ENCODE measurements at regions not wholly inside any gene's neighbourhood (a gene's known extent, or its start where the extent isn't known, plus 50 kb on each side); places are given as distances from the start of the nearest gene placed in this dataset.
"Not testable (repeated sequence)": the region's sequence is repeated elsewhere in the genome, so short reads cannot be mapped to it uniquely, and the experiment has no call there.

DNA sequence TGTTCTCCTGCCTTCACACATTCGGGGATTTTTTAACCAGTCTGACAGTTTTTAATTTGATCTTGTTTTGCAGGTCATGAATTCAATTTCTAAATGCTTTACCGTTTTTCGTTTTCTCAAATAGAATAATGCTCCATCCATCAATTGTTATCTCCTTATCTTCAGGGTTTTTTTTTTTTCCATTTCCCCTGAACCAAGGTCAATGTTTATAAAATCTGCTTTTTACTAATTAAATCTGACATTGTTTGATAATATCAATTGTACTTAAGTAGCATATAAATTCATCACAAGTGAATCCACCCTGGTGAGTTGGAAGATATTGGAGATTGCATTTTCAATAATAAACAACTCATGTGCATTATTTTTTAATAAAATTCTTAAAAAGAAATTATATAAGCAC is 2004.6 kb upstream of the WWC1 start:
- H3K27me3 ChIP-seq: no peaks in the 10 kb centered on the region
- TF ChIP-seq, protein P1, sequence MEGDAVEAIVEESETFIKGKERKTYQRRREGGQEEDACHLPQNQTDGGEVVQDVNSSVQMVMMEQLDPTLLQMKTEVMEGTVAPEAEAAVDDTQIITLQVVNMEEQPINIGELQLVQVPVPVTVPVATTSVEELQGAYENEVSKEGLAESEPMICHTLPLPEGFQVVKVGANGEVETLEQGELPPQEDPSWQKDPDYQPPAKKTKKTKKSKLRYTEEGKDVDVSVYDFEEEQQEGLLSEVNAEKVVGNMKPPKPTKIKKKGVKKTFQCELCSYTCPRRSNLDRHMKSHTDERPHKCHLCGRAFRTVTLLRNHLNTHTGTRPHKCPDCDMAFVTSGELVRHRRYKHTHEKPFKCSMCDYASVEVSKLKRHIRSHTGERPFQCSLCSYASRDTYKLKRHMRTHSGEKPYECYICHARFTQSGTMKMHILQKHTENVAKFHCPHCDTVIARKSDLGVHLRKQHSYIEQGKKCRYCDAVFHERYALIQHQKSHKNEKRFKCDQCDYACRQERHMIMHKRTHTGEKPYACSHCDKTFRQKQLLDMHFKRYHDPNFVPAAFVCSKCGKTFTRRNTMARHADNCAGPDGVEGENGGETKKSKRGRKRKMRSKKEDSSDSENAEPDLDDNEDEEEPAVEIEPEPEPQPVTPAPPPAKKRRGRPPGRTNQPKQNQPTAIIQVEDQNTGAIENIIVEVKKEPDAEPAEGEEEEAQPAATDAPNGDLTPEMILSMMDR (IDR thresholded peaks at IDR 0.05): no peak
- TF ChIP-seq POLR2A (IDR thresholded peaks at IDR 0.05): no peak
- intact Hi-C loops (cut with DNase I): no loop called here
- H3K27ac ChIP-seq: no peak overlapping the region
- DNase-seq: no peak
- no peak overlapping the region for H3K4me3 ChIP-seq
- H3K36me3 ChIP-seq (replicated peaks in 1 of 2): no peaks in the 10 kb centered on the region
- H3K9me3 ChIP-seq (replicated peaks in 1 of 3): peaks cover 0 to 4% (median 0%) of the 10 kb centered on the region in 3 donors
- no peaks in the 10 kb centered on the region for H3K4me1 ChIP-seq (replicated peaks in 1 of 2)
- whole genome bisulfite sequencing, 4 donors: 29 to 43% (median 37%) methylated on average over 3 of the region's 3 CpGs

DNA sequence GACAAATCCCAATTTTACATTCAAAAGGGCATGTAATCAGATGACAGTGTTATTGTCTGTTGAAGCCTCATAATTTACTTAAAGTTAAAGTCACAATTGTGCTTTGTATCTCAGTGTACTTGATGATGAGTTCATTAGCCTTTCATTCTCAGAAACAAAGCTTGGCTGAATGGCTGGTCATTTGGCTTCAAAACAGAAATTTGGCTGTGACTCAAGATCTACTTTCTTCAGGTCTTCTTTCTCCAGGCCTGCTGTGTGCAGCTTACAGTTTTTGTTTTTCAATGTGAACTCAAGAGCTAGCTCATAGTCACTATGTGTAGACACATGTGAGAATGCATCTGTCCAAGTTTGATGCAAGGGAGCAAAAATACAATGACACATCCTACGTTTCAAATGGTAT is 2003.6 kb upstream of the WWC1 start:
- intact Hi-C loops (cut with DNase I): no loop called here
- peaks cover 0 to 4% (median 0%) of the 10 kb centered on the region in 3 donors for H3K9me3 ChIP-seq (replicated peaks in 1 of 3)
- H3K4me3 ChIP-seq: no peak overlapping the region
- H3K36me3 ChIP-seq (replicated peaks in 1 of 2): no peaks in the 10 kb centered on the region
- no peak overlapping the region for H3K27ac ChIP-seq
- H3K4me1 ChIP-seq (replicated peaks in 1 of 2): no peaks in the 10 kb centered on the region
- 55 to 68% (median 62%) methylated on average over 1 of the region's 1 CpG for WGBS, 4 donors
- TF ChIP-seq, protein P1 (IDR thresholded peaks at IDR 0.05): no peak
- TF ChIP-seq POLR2A (IDR thresholded peaks at IDR 0.05): no peak
- DNase-seq: no peak
- no peaks in the 10 kb centered on the region for H3K27me3 ChIP-seq

DNA sequence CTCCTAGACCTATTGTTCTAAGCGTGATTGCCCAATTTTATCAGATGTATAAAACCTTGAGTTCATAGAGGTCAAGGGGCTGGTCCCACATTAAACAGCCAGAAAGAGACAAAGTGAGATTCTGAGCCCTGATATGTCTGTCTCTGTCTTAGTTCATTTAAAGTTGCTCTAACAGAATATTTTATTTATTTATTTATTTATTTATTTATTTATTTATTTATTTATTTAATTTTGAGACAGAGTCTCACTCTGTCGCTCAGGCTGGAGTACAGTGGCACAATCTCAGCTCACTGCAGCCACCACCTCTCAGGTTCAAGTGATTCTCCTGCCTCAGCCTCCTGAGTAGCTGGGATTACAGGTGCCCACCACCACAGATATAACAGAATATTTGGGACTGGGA is 1999.6 kb upstream of the WWC1 start:
- 55 to 79% (median 68%) methylated on average over 2 of the region's 2 CpGs for whole genome bisulfite sequencing, 4 donors
- H3K27ac ChIP-seq; H3K27me3 ChIP-seq; H3K9me3 ChIP-seq (replicated peaks in 1 of 3); DNase-seq; intact Hi-C loops (cut with DNase I); H3K4me1 ChIP-seq (replicated peaks in 1 of 2); H3K36me3 ChIP-seq (replicated peaks in 1 of 2); H3K4me3 ChIP-seq: not testable (repeated sequence)

DNA sequence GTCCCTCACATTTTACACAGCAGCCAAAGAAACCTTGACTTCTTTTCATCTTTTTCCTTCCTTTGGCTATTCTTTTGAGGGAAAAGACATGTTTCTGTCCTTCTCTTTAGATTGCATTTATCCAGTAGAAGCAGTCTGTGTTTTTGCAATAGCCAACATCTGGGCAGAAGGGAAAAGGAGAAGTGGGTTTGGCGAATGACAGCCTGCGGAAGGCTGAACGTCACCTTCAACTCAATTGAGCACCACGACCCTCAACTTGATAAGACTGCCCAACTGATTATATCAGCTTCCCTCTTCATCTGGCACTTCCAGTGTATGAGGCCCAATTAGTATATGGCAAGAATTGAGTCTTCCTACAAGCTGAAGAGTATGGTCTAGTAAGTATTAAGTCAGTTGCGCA is 1997.6 kb upstream of the WWC1 start:
- no peak overlapping the region for H3K4me3 ChIP-seq
- H3K9me3 ChIP-seq (replicated peaks in 1 of 3): peaks cover 0 to 4% (median 0%) of the 10 kb centered on the region in 3 donors
- TF ChIP-seq POLR2A (IDR thresholded peaks at IDR 0.05): no peak
- TF ChIP-seq, protein P1 (IDR thresholded peaks at IDR 0.05): no peak
- H3K4me1 ChIP-seq (replicated peaks in 1 of 2): no peaks in the 10 kb centered on the region
- no peaks in the 10 kb centered on the region for H3K27me3 ChIP-seq
- intact Hi-C loops (cut with DNase I): no loop called here
- H3K36me3 ChIP-seq (replicated peaks in 1 of 2): no peaks in the 10 kb centered on the region
- DNase-seq: no peak
- 53 to 61% (median 56%) methylated on average over 5 of the region's 5 CpGs for WGBS, 4 donors
- no peak overlapping the region for H3K27ac ChIP-seq

DNA sequence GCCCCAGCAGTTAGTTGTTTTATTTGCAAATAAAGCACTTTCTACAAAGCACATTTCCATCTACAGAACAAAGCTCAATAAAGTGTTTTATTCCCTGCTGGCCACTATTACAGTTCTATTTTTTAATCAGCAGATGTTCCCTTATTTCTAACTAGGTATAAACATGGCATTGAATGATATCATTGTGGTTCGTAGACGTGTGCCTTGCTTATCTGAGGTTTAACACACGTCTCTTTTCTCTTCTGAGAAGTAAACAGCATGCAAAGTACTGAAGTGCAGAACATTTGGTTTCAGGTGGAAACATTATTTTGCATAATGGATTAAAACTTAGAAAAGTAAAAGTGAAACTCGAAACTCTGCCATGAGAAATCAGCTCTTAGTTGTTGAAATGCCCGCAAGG is 1989.3 kb upstream of the WWC1 start:
- no peaks in the 10 kb centered on the region for H3K27me3 ChIP-seq
- no peak for TF ChIP-seq POLR2A (IDR thresholded peaks at IDR 0.05)
- TF ChIP-seq, protein P1 (IDR thresholded peaks at IDR 0.05): no peak
- no peaks in the 10 kb centered on the region for H3K36me3 ChIP-seq (replicated peaks in 1 of 2)
- intact Hi-C loops (cut with DNase I): no loop called here
- no peak for DNase-seq
- H3K4me3 ChIP-seq: no peak overlapping the region
- WGBS, 4 donors: 62 to 81% (median 76%) methylated on average over 5 of the region's 5 CpGs
- no peaks in the 10 kb centered on the region for H3K9me3 ChIP-seq (replicated peaks in 1 of 3)
- H3K4me1 ChIP-seq (replicated peaks in 1 of 2): no peaks in the 10 kb centered on the region
- no peak overlapping the region for H3K27ac ChIP-seq
